GM23338 (cell line): ENCODE measurements at regions not wholly inside any gene's neighbourhood (a gene's known extent, or its start where the extent isn't known, plus 50 kb on each side); places are given as distances from the start of the nearest gene placed in this dataset.

ENCODE experiments used
- ATAC-seq: fragments of 200-7000 bp; cut with Tn5 transposase; 3 replicates; pipeline ENCODE4 v1.9.1; 2020
- DNase-seq: peaks from one replicate; pipeline ENCODE4 v3.0.0-alpha.2; 2015; ENCODE audit warnings: low spot score
- H2AFZ ChIP-seq: fragments of 200-600 bp; sonication (generic); 2 replicates; pipeline ENCODE4 v1.8.0; 2016; ENCODE audit warnings: antibody characterized with exemption, mild to moderate bottlenecking, moderate library complexity
- H3F3A ChIP-seq: fragments of 200-600 bp; sonication (generic); replicated peaks from 2 replicates; pipeline ENCODE4 v1.8.0; 2017; ENCODE audit warnings: antibody characterized with exemption, mixed run types, low read depth
- H3K27ac ChIP-seq: fragments of 200-600 bp; sonication (generic); 2 replicates; pipeline ENCODE4 v1.6.1; 2016; ENCODE audit warnings: low read depth
- H3K27me3 ChIP-seq: fragments of 200-600 bp; sonication (generic); 2 replicates; pipeline ENCODE4 v1.8.0; 2016; ENCODE audit warnings: mild to moderate bottlenecking, mixed run types, moderate library complexity; ENCODE audit not compliant: insufficient read depth
- H3K36me3 ChIP-seq: fragments of 200-600 bp; sonication (generic); 2 replicates; pipeline ENCODE4 v1.8.0; 2016; ENCODE audit warnings: mild to moderate bottlenecking; ENCODE audit not compliant: insufficient read depth
- H3K4me1 ChIP-seq: fragments of 200-600 bp; sonication (generic); 2 replicates; pipeline ENCODE4 v1.8.0; 2016; ENCODE audit warnings: mild to moderate bottlenecking, moderate library complexity; ENCODE audit not compliant: insufficient read depth
- H3K4me2 ChIP-seq: fragments of 200-600 bp; sonication (generic); 2 replicates; pipeline ENCODE4 v1.7.1; 2017; ENCODE audit warnings: mixed run types
- H3K4me3 ChIP-seq: fragments of 200-600 bp; sonication (generic); 2 replicates; pipeline ENCODE4 v1.6.1; 2016; ENCODE audit warnings: mixed run types
- H3K79me2 ChIP-seq: fragments of 200-600 bp; sonication (generic); replicated peaks from 2 replicates; pipeline ENCODE4 v1.8.0; 2017; ENCODE audit warnings: mild to moderate bottlenecking; ENCODE audit not compliant: insufficient read depth
- H3K9me2 ChIP-seq: fragments of 200-600 bp; sonication (generic); 2 replicates; pipeline ENCODE4 v1.8.0; 2017; ENCODE audit not compliant: insufficient read depth
- H4K20me1 ChIP-seq: fragments of 200-600 bp; sonication (generic); replicated peaks from 2 replicates; pipeline ENCODE4 v1.8.0; 2017; ENCODE audit warnings: mild to moderate bottlenecking; ENCODE audit not compliant: insufficient read depth
- H3K27ac Mint-ChIP-seq: 2 replicates; pipeline ENCODE4 v1.8.0; 2020; ENCODE audit warnings: inconsistent platforms, mild to moderate bottlenecking, moderate library complexity, mixed read lengths
- H3K27me3 Mint-ChIP-seq: 3 replicates; pipeline ENCODE4 v1.8.0; 2022; ENCODE audit warnings: low read depth, mild to moderate bottlenecking, moderate library complexity, mixed read lengths, inconsistent platforms; ENCODE audit not compliant: insufficient read depth, poor library complexity
- H3K36me3 Mint-ChIP-seq: 3 replicates; pipeline ENCODE4 v1.8.0; 2021; ENCODE audit warnings: low read depth, mild to moderate bottlenecking, inconsistent platforms, moderate library complexity, mixed read lengths
- H3K4me1 Mint-ChIP-seq: 3 replicates; pipeline ENCODE4 v1.8.0; 2020; ENCODE audit warnings: mild to moderate bottlenecking, inconsistent platforms, mixed read lengths
- H3K4me3 Mint-ChIP-seq: 3 replicates; pipeline ENCODE4 v1.8.0; 2021; ENCODE audit warnings: moderate library complexity, mild to moderate bottlenecking, inconsistent platforms, mixed read lengths
- H3K9me3 Mint-ChIP-seq: 3 replicates; pipeline ENCODE4 v1.8.0; 2020; ENCODE audit warnings: moderate library complexity, mild to moderate bottlenecking, inconsistent platforms, mixed read lengths
- CREB1 ChIP-seq: fragments of 250-450 bp; sonication (Bioruptor Pico); IDR thresholded peaks from 2 replicates; pipeline ENCODE4 v1.5.0; 2020; ENCODE audit warnings: low read depth, mild to moderate bottlenecking, moderate library complexity
- CTCF ChIP-seq, 2 experiments: fragments of 200-600 bp in 1 of 2; sonication (generic) in 1 of 2; conservative IDR thresholded peaks; 2 replicates each; pipeline versions ENCODE4 v1.5.1 to v1.6.1; 2016 to 2017; ENCODE audit warnings: antibody characterized with exemption in 2 of 2, low read depth in 2 of 2, mild to moderate bottlenecking in 2 of 2, moderate library complexity in 1 of 2
- ETS1 ChIP-seq: IDR thresholded peaks from 2 replicates; pipeline ENCODE4 v1.6.1; 2016; ENCODE audit warnings: antibody characterized with exemption
- EZH2 ChIP-seq: fragments of 200-600 bp; sonication (generic); IDR thresholded peaks from one replicate; pipeline ENCODE4 v1.8.0; 2017; ENCODE audit warnings: antibody characterized with exemption, mild to moderate bottlenecking, low read depth; ENCODE audit not compliant: unreplicated experiment
- EZH2phosphoT487 ChIP-seq: fragments of 200-600 bp; sonication (generic); IDR thresholded peaks from one replicate; pipeline ENCODE4 v1.8.1; 2018; ENCODE audit warnings: antibody characterized with exemption; ENCODE audit not compliant: unreplicated experiment
- NANOG ChIP-seq: IDR thresholded peaks from 2 replicates; pipeline ENCODE4 v1.6.1; 2016; ENCODE audit warnings: antibody characterized with exemption, borderline replicate concordance
- POLR2AphosphoS5 ChIP-seq: IDR thresholded peaks from 2 replicates; pipeline ENCODE4 v1.6.1; 2016; ENCODE audit warnings: antibody characterized with exemption, low read depth
- REST ChIP-seq: IDR thresholded peaks from one replicate; pipeline ENCODE4 v1.6.1; 2018; ENCODE audit warnings: antibody characterized with exemption; ENCODE audit not compliant: unreplicated experiment
- STAT1 ChIP-seq: IDR thresholded peaks from one replicate; pipeline ENCODE4 v1.6.1; 2016; ENCODE audit warnings: antibody characterized with exemption; ENCODE audit not compliant: unreplicated experiment
- ZNF114 ChIP-seq: fragments of 250-450 bp; sonication (Bioruptor Pico); IDR thresholded peaks from 2 replicates; pipeline ENCODE4 v1.5.0; 2020; ENCODE audit warnings: mild to moderate bottlenecking, moderate library complexity
- ZNF331 ChIP-seq: fragments of 250-450 bp; sonication (Bioruptor Pico); IDR thresholded peaks from 2 replicates; pipeline ENCODE4 v1.5.0; 2020; ENCODE audit warnings: low read depth, mild to moderate bottlenecking, moderate library complexity
- ZNF462 ChIP-seq: fragments of 250-450 bp; sonication (Bioruptor Pico); IDR thresholded peaks from 2 replicates; pipeline ENCODE4 v1.5.0; 2020; ENCODE audit warnings: mild to moderate bottlenecking, moderate library complexity

GRCh38 chr4:75213480-75213879, 280.6 kb downstream of the PARM1 start:
- Mint-ChIP-seq H3K27me3 (no peaks in the 10 kb centered on the region), H3K27ac (no peak overlapping the region), H3K4me3 (no peak overlapping the region), H3K4me1 (no peaks in the 10 kb centered on the region), H3K36me3 (peaks cover 2% of the 10 kb centered on the region; the same call in 1 of the 3 replicates), H3K9me3 (peaks cover 7% of the 10 kb centered on the region)
- Histone ChIP-seq H3K79me2 (no peaks in the 10 kb centered on the region), H3K27ac (no peak overlapping the region), H4K20me1 (no peaks in the 10 kb centered on the region), H3K36me3 (no peaks in the 10 kb centered on the region), H3K4me1 (no peaks in the 10 kb centered on the region), H3F3A (no peaks in the 10 kb centered on the region), H2AFZ (no peak overlapping the region), H3K27me3 (no peaks in the 10 kb centered on the region), H3K4me3 (no peak overlapping the region), H3K9me2 (no peaks in the 10 kb centered on the region), H3K4me2 (no peak overlapping the region)
- ATAC-seq (no peak), DNase-seq (no peak)
- TF ChIP-seq EZH2phosphoT487 (no peak), NANOG (no peak), POLR2AphosphoS5 (no peak), ZNF462 (CRISPR knock-in tag) (no peak), CREB1 (CRISPR knock-in tag) (no peak), REST (no peak), STAT1 (no peak), EZH2 (no peak), ZNF331 (no peak), ETS1 (no peak), CTCF (conservative IDR thresholded peaks at IDR 0.05; ENCODE audit: low read depth in 2 of 2) (no peak), ZNF114 (CRISPR knock-in tag) (no peak)
